ENCODE measurements at regions not wholly inside any gene's neighbourhood (a gene's known extent, or its start where the extent isn't known, plus 50 kb on each side); places are given as distances from the start of the nearest gene placed in this dataset.
A peak's percentile ranks its signal among the peaks of the same experiment; 100 is the strongest.
"Not testable (repeated sequence)": the region's sequence is repeated elsewhere in the genome, so short reads cannot be mapped to it uniquely, and the experiment has no call there.

GRCh38 chr4:186775902-186776301, 52.2 kb upstream of the FAT1 start:
- Histone ChIP-seq H3K4me3 (no peak overlapping the region), H3K9me3 (replicated peaks) (no peaks in the 10 kb centered on the region), H3K27me3 (no peaks in the 10 kb centered on the region), H3K27ac (no peak overlapping the region), H3K36me3 (no peaks in the 10 kb centered on the region), H3K4me1 (no peaks in the 10 kb centered on the region)
- no peak for DNase-seq

GRCh38 chr4:186778134-186778533, 54.5 kb upstream of the FAT1 start:
- H3K4me1 ChIP-seq: peaks cover 12% of the 10 kb centered on the region
- DNase-seq: no peak
- H3K27me3 ChIP-seq: no peaks in the 10 kb centered on the region
- no peak overlapping the region for H3K27ac ChIP-seq
- no peaks in the 10 kb centered on the region for H3K9me3 ChIP-seq (replicated peaks)
- no peak overlapping the region for H3K4me3 ChIP-seq
- H3K36me3 ChIP-seq: no peaks in the 10 kb centered on the region

DNA sequence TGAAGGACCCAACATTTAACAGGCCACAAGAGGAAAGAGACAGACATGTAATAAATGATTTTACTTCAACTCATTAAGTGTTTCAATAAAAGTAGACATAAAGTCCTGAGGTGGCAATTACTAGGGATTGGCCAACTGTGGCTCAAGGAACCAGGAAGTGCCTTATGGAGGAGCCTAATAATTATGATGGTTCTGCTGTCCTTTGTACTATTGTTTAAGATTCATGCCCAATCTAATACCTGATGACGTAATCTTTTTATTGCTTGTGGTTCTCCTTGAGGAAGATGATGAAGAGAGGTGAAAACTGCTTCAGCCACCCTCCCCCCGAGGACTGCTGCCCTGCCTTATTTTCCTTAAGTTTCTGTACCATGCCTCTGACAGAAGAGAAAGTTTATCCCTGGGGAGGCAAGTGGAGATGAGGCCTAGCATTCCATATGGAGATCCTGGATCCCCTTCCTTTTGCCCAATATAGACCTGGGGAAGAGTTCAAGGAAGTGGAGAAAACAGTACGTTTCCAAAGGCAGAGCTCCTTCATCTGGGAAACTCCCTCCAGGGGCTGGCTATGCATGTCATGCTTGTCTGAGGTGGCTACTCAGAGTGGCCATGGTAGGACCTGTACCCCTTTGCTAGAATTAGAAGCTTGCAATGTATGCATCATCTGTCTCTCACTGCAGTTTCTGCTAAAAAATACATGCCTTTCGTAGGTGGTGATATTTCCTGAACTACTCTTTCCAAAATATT, 56.8 kb upstream of the FAT1 start:
- no peak for DNase-seq
- Histone ChIP-seq H3K4me1 (peaks cover 12% of the 10 kb centered on the region), H3K9me3 (replicated peaks) (no peaks in the 10 kb centered on the region), H3K36me3 (no peaks in the 10 kb centered on the region), H3K27me3 (no peaks in the 10 kb centered on the region), H3K27ac (no peak overlapping the region), H3K4me3 (no peak overlapping the region)

- Histone ChIP-seq H3K4me1 (peaks cover 12% of the 10 kb centered on the region), H3K27ac (peak overlapping the region; percentile 40; the same call in 1 of the 2 replicates), H3K36me3 (no peaks in the 10 kb centered on the region), H3K27me3 (no peaks in the 10 kb centered on the region), H3K9me3 (replicated peaks) (no peaks in the 10 kb centered on the region), H3K4me3 (no peak overlapping the region)
- peak; percentile 40 to 55 for DNase-seq
These were observed 57.6 kb upstream of the FAT1 start for GRCh38 chr4:186781032-186781917.

DNA sequence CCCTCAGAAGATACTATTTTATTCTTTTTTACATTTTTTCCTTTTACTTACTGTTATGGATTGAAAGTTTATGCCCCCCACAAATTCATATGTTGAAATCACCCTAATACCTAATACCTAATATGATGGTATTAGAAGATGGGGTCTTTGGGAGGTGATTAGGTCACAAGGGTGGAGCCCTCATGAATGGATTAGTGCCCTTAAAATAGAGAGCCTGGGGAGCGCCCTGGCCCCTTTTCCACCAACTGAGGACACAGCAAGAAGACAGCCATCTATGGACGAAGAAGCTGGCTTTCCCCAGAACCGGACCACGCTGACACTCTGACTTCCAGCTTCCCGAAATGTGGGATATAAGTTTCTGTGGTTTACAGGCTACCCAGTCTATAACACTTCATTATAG, 58.6 kb upstream of the FAT1 start:
- no peak overlapping the region for H3K4me3 ChIP-seq
- H3K36me3 ChIP-seq: no peaks in the 10 kb centered on the region
- no peak overlapping the region for H3K27ac ChIP-seq
- H3K4me1 ChIP-seq: peaks cover 12% of the 10 kb centered on the region
- DNase-seq: no peak
- no peaks in the 10 kb centered on the region for H3K27me3 ChIP-seq
- no peaks in the 10 kb centered on the region for H3K9me3 ChIP-seq (replicated peaks)

GRCh38 chr4:186787536-186787935, 63.9 kb upstream of the FAT1 start:
- Histone ChIP-seq H3K27me3 (no peaks in the 10 kb centered on the region), H3K27ac (no peak overlapping the region), H3K9me3 (replicated peaks) (no peaks in the 10 kb centered on the region), H3K36me3 (no peaks in the 10 kb centered on the region), H3K4me1 (peaks cover 10% of the 10 kb centered on the region; the same call in 1 of the 2 replicates), H3K4me3 (no peak overlapping the region)
- no peak for DNase-seq

DNA sequence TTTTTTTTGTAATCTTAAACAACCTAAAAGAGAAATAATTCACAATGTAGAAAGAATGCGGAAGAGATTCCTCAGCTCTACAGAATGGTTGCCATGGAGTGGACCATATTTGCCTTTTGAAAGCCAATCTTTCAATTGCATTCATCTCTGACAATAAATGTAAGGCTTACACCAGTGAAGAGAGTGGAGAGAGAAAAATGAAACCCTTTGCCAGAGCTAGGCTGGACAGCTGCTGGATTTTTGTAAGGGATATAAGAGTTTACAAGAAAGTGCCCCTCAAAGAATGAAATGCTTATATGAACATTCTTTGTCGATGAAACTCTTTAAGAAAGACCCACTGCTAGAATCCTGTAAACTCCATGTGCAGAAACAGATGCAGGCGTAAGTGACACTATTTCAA, 66.0 kb upstream of the FAT1 start:
- H3K27me3 ChIP-seq: no peaks in the 10 kb centered on the region
- H3K9me3 ChIP-seq (replicated peaks): no peaks in the 10 kb centered on the region
- H3K4me3 ChIP-seq: no peak overlapping the region
- H3K27ac ChIP-seq: peak overlapping the region; percentile 9; the same call in 1 of the 2 replicates
- peak; percentile 14 to 48 for DNase-seq
- peaks cover 10% of the 10 kb centered on the region; the same call in 1 of the 2 replicates for H3K4me1 ChIP-seq
- H3K36me3 ChIP-seq: no peaks in the 10 kb centered on the region

- Histone ChIP-seq H3K4me1 (peaks cover 10% of the 10 kb centered on the region; the same call in 1 of the 2 replicates), H3K4me3 (no peak overlapping the region), H3K9me3 (replicated peaks) (no peaks in the 10 kb centered on the region), H3K27ac (no peak overlapping the region), H3K27me3 (no peaks in the 10 kb centered on the region), H3K36me3 (no peaks in the 10 kb centered on the region)
- DNase-seq: no peak
These were observed 67.0 kb upstream of the FAT1 start for GRCh38 chr4:186790630-186791029.

- H3K27me3 ChIP-seq: no peaks in the 10 kb centered on the region
- no peak overlapping the region for H3K4me3 ChIP-seq
- H3K4me1 ChIP-seq: peaks cover 10% of the 10 kb centered on the region; the same call in 1 of the 2 replicates
- no peak for DNase-seq
- no peak overlapping the region for H3K27ac ChIP-seq
- no peaks in the 10 kb centered on the region for H3K36me3 ChIP-seq
- H3K9me3 ChIP-seq (replicated peaks): no peaks in the 10 kb centered on the region
These were observed 69.2 kb upstream of the FAT1 start for GRCh38 chr4:186792728-186793366.

- no peak overlapping the region for H3K27ac ChIP-seq
- no peaks in the 10 kb centered on the region for H3K36me3 ChIP-seq
- no peak overlapping the region for H3K4me3 ChIP-seq
- no peaks in the 10 kb centered on the region for H3K4me1 ChIP-seq
- DNase-seq: no peak
- no peaks in the 10 kb centered on the region for H3K27me3 ChIP-seq
- H3K9me3 ChIP-seq (replicated peaks): no peaks in the 10 kb centered on the region
These were observed 75.4 kb upstream of the FAT1 start for GRCh38 chr4:186798951-186799659.

GRCh38 chr4:186805020-186805820, 81.6 kb upstream of the FAT1 start:
- H3K4me3 ChIP-seq: no peak overlapping the region
- no peaks in the 10 kb centered on the region for H3K9me3 ChIP-seq (replicated peaks)
- H3K27me3 ChIP-seq: no peaks in the 10 kb centered on the region
- no peak for DNase-seq
- H3K27ac ChIP-seq: no peak overlapping the region
- no peaks in the 10 kb centered on the region for H3K4me1 ChIP-seq
- H3K36me3 ChIP-seq: no peaks in the 10 kb centered on the region

DNA sequence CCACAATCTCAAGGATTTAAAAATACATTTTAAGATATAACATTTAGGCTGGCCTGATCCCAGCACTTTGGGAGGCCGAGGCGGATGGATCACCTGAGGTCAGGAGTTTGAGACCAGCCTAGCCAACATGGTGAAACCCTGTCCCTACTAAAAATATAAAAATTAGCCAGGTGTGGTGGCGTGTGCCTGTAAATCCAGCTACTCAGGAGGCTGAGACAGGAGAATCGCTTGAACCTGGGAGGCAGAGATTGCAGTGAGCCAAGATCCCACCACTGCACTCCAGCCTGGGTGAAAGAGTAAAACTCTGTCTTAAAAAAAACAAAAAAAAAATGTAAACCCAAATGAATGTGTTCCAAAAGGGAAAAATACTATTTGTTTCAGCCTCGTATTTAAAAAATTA, 82.3 kb upstream of the FAT1 start:
- H3K4me1 ChIP-seq; H3K27me3 ChIP-seq; H3K9me3 ChIP-seq (replicated peaks); DNase-seq; H3K4me3 ChIP-seq; H3K27ac ChIP-seq; H3K36me3 ChIP-seq: not testable (repeated sequence)

DNA sequence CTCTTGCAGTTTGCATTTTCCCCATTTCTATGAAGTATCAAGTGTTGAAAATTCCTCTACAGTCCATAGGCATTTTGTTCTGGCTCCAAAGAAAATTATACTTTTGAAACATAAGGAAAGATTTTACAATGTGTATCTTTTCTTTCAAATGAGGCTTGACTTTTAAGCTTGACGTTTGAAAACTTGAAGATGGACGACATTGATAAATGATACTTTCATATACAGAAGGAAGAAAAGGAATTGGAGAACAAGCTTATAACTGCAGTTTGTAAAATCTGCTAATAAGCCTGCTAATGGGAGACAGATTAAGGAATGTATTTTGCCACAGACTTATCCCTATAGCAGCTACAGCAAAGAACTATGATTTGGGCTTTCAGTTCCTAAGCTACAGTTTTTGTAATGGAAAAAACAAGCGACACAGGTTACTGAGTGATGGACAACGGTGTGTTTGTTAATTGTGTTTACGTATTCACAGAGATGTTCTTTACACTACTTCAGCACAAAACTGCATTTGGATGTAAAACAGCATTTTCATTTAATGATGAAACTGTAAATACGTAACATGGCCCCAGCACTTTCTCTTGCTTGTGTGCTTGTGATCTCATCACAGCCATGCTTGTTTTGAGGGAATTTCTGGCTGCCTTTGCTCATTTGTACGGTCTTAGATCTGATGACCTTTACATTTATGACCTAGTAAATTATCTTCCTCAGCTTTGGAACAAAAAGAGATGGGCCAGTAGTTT, 83.2 kb upstream of the FAT1 start:
- no peak overlapping the region for H3K27ac ChIP-seq
- no peaks in the 10 kb centered on the region for H3K4me1 ChIP-seq

More for the DNA sequence above, 83.2 kb upstream of the FAT1 start:
- H3K36me3 ChIP-seq: no peaks in the 10 kb centered on the region
- no peaks in the 10 kb centered on the region for H3K27me3 ChIP-seq
- H3K4me3 ChIP-seq: no peak overlapping the region
- H3K9me3 ChIP-seq (replicated peaks): no peaks in the 10 kb centered on the region
- DNase-seq: no peak
